ENCODE measurements at regions not wholly inside any gene's neighbourhood (a gene's known extent, or its start where the extent isn't known, plus 50 kb on each side); places are given as distances from the start of the nearest gene placed in this dataset.
A peak's percentile ranks its signal among the peaks of the same experiment; 100 is the strongest.
"Not testable (repeated sequence)": the region's sequence is repeated elsewhere in the genome, so short reads cannot be mapped to it uniquely, and the experiment has no call there.

DNA sequence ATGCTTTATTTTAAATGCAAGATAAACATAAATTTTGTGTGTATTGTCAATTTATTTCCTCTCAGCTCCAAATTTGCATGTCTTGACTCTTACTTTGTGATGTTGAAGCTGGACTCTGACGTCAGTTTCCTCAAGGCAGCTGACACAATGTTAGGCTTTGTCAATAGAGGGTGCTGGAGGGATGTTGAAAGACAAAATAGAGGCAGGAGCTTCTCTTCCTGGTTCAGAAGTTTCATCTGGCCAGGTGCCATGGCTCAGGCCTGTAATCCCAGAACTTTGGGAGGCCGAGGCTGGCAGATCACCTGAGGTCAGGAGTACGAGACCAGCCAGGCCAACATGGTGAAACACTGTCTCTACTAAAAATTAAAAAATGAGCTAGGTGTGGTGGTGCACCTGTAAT, 408.6 kb downstream of the GBE1 start:
- POLR2A ChIA-PET: no interaction called here
- Mint-ChIP-seq H3K9me3 (ENCODE audit: insufficient read depth) (no peaks in the 10 kb centered on the region), H3K36me3 (ENCODE audit: low read depth) (no peaks in the 10 kb centered on the region), H3K27me3 (ENCODE audit: low read depth) (no peaks in the 10 kb centered on the region), H3K27ac (no peak overlapping the region), H3K4me1 (ENCODE audit: low read depth) (no peaks in the 10 kb centered on the region), H3K4me3 (no peak overlapping the region)
- no peak for DNase-seq
- CTCF ChIA-PET: no interaction called here
- ATAC-seq: no peak

DNA sequence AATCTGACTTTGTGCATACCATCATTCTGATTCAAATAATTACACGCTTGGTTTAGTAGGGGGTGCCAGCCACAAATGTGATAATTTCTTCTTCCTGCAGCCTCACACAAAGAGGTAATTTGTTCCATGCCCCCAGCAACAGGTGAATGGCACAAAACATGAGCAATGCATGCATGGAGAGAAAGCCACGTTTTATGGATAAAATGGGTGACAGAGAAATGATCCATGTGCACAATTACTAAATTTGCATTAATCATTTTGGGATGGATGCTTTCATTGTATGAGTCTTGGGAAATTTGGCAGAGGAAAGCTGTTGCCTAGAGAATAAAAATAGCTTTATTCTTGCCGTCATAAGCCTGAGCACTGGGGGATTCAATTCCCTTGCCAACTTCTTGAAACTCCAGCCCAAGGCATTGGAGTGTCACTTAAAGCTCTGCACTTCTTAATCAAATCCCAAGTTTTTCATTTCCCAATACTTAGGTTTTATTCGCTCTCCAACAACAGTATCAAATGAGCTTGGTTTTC, 411.6 kb downstream of the GBE1 start:
- Mint-ChIP-seq H3K36me3 (ENCODE audit: low read depth) (no peaks in the 10 kb centered on the region), H3K27ac (no peak overlapping the region), H3K4me1 (ENCODE audit: low read depth) (no peaks in the 10 kb centered on the region), H3K27me3 (ENCODE audit: low read depth) (no peaks in the 10 kb centered on the region), H3K4me3 (no peak overlapping the region), H3K9me3 (ENCODE audit: insufficient read depth) (no peaks in the 10 kb centered on the region)
- DNase-seq (no peak), ATAC-seq (no peak)
- ChIA-PET POLR2A (no interaction called here), CTCF (no interaction called here)

DNA sequence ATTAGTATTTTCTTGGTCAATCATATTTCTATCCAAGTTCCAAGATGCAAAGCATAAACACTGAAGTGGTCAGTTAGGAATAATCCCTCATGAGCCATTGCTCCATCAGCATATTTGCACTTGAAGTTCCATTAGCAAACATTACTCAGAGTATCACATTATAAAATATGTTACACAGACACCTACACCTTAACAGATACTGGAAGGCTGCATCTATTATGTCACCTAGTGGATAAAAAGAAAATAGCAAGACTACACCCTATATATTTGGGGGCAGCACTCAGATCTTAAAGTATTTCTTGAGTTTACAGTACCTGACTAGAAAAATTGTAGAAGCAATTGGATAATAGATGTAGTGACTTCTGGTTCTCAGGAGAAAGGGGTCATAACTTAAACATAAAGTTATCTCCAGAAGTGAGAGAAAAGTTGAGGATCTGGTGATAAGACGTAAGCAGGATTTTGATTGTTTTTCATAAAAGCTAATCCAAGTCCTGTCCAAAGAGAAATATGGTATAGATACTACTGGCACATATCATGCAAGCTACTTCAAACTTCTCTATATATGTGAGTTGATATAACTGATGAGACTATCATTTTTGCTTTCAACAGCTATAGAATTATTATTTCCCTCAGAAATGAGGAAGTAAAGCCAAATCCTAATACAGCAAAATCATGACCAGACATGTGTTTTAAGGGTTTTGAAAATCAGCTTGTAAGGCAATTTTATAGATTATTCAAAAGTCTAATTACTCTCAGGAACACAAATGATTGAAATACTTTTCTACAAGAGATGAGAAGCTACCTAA, 422.2 kb downstream of the GBE1 start:
- ATAC-seq: no peak

DNA sequence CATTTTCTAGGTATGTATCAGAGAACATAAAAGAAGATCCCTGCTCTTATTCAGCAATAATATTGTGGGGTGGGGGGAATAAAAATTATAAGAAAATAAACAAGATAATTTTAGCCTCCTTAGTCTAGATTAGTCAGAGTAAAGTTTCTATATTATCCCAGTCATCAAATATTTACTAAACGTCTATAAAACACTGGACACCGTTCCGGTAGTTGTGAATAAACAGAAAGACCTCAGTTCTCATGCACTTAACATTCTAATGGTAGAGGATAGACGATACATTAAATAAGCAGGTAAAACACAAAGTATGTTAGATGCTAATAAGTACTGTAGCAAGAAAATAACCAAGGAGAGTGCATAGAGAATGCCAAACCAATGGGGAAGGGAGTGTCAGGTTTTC, 425.0 kb downstream of the GBE1 start:
- Mint-ChIP-seq H3K27ac (no peak overlapping the region), H3K9me3 (ENCODE audit: insufficient read depth) (no peaks in the 10 kb centered on the region)
- CTCF ChIA-PET: no interaction called here

More for the DNA sequence above, 422.2 kb downstream of the GBE1 start:
- CTCF ChIA-PET: interaction anchor here (1.6 kb wide), 1 partner anchor 37 kb away, joined by 6 read pairs; no protein-coding TSS in a partner anchor
- DNase-seq: no peak
- no peaks in the 10 kb centered on the region for H3K27me3 Mint-ChIP-seq (ENCODE audit: low read depth)
- POLR2A ChIA-PET: no interaction called here
- no peak overlapping the region for H3K4me3 Mint-ChIP-seq
- H3K4me1 Mint-ChIP-seq (ENCODE audit: low read depth): no peaks in the 10 kb centered on the region
- H3K36me3 Mint-ChIP-seq (ENCODE audit: low read depth): no peaks in the 10 kb centered on the region
- H3K27ac Mint-ChIP-seq: no peak overlapping the region
- no peaks in the 10 kb centered on the region for H3K9me3 Mint-ChIP-seq (ENCODE audit: insufficient read depth)

DNA sequence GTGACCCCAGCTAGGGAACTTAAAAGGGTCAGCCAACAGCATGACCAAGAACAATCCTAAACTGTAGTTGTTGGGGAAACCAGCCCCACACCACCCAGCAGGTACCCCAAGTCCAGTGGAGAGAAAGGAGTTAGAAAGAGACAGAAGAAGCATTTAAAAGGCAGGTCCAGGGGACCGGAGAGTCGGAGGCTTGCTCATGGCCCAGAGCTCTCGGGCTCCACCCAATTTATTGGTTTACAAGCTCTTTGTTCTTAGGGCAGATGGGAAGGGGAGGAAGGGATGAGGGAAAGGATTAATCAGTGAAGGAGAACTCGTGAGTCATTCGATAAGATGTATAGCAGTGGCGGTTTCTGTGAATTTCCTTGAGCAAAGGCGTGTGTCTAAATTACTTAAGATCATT, 431.6 kb downstream of the GBE1 start:
- H3K4me1 Mint-ChIP-seq (ENCODE audit: low read depth); CTCF ChIA-PET; H3K9me3 Mint-ChIP-seq (ENCODE audit: insufficient read depth); H3K27ac Mint-ChIP-seq; POLR2A ChIA-PET; H3K27me3 Mint-ChIP-seq (ENCODE audit: low read depth); H3K4me3 Mint-ChIP-seq; ATAC-seq; DNase-seq; H3K36me3 Mint-ChIP-seq (ENCODE audit: low read depth): not testable (repeated sequence)

More for the DNA sequence above, 425.0 kb downstream of the GBE1 start:
- Mint-ChIP-seq H3K4me1 (ENCODE audit: low read depth) (no peaks in the 10 kb centered on the region), H3K36me3 (ENCODE audit: low read depth) (no peaks in the 10 kb centered on the region), H3K27me3 (ENCODE audit: low read depth) (no peaks in the 10 kb centered on the region), H3K4me3 (no peak overlapping the region)
- no peak for DNase-seq
- POLR2A ChIA-PET: no interaction called here
- no peak for ATAC-seq

DNA sequence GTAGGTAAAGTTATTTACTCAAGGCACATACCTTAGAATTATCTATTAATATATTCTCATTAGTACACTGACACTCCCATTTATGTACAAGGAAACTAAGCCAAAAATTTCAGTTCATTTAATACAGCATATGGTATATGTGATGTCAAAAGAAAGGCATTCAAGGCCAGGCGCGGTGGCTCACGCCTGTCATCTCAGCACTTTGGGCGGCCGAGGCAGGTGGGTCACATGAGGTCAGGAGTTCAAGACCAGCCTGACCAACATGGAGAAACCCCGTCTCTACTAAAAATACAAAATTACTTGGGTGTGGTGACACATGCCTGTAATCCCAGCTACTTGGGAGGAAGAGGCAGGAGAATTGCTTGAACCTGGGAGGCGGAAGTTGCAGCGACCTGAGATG, 435.2 kb downstream of the GBE1 start:
- Mint-ChIP-seq H3K27ac (no peak overlapping the region), H3K4me3 (no peak overlapping the region), H3K27me3 (ENCODE audit: low read depth) (no peaks in the 10 kb centered on the region), H3K4me1 (ENCODE audit: low read depth) (no peaks in the 10 kb centered on the region), H3K9me3 (ENCODE audit: insufficient read depth) (no peaks in the 10 kb centered on the region), H3K36me3 (ENCODE audit: low read depth) (no peaks in the 10 kb centered on the region)
- DNase-seq (no peak), ATAC-seq (no peak)
- ChIA-PET POLR2A (no interaction called here), CTCF (no interaction called here)

DNA sequence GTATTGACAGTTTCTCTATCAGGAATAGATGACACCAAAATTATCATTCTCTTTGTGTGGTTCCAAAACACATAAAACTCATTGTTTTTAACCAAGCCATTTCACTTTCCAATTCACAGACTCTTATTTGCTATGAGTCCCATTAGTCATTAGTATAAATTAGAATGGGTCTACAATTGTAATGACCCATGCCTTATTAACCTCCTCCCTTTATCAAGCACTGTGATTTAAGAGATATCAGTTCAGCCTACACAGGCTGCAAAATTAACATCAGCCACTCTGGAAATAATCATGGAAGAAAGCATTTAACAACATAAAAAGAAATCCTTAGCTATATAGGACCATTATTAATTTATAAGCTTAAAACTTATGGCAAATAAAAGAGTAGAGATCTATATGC, 440.6 kb downstream of the GBE1 start:
- Mint-ChIP-seq H3K36me3 (ENCODE audit: low read depth) (no peaks in the 10 kb centered on the region), H3K27me3 (ENCODE audit: low read depth) (no peaks in the 10 kb centered on the region), H3K4me1 (ENCODE audit: low read depth) (no peaks in the 10 kb centered on the region), H3K27ac (no peak overlapping the region), H3K4me3 (no peak overlapping the region), H3K9me3 (ENCODE audit: insufficient read depth) (no peaks in the 10 kb centered on the region)
- POLR2A ChIA-PET: no interaction called here
- no peak for DNase-seq
- ATAC-seq: no peak
- CTCF ChIA-PET: no interaction called here

DNA sequence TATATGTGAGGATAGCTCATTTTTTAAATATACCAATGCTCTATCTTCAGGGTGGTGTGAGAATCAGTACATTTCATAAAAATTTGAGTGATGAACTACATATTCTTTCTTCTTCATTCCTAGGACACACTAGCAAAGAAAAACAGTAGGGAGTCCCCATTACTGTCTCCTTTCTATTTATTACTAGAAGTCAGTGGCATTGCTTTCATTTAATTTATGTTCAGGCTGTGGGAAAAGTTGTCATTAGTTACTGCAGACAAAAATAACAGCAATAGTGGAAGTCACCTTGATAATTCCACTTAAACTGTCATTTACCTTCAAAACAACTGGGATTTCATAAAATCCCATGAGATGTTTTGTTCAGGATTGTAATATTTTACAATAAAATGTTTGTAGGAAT, 446.4 kb downstream of the GBE1 start:
- ATAC-seq (no peak), DNase-seq (no peak)
- Mint-ChIP-seq H3K36me3 (ENCODE audit: low read depth) (no peaks in the 10 kb centered on the region), H3K27me3 (ENCODE audit: low read depth) (no peaks in the 10 kb centered on the region), H3K27ac (no peak overlapping the region), H3K4me3 (no peak overlapping the region), H3K4me1 (ENCODE audit: low read depth) (no peaks in the 10 kb centered on the region), H3K9me3 (ENCODE audit: insufficient read depth) (peaks cover 3% of the 10 kb centered on the region)
- ChIA-PET POLR2A (no interaction called here), CTCF (no interaction called here)

DNA sequence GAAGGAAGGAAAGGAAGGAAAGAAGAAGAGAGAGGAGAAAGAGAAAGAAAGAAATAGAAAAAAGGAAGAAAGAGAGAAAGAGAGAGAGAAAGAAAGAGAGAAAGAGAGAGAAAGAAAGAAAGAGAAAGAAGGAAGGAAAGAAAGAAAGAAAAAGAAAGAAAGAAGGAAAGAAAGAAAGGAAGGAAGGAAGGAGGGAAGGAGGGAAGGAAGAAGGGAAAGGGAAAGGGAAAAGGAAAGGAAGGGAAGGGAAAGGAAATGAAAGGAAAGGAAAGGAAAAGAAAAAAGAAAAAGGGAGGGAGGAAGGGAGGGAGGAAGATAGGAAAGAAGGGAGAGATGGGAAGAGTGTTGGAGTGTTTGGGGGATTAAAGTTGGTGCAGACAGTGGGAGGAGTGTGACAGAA, 450.1 kb downstream of the GBE1 start:
- DNase-seq (no peak), ATAC-seq (no peak)
- POLR2A ChIA-PET: no interaction called here
- Mint-ChIP-seq H3K27ac (no peak overlapping the region), H3K27me3 (ENCODE audit: low read depth) (no peaks in the 10 kb centered on the region), H3K4me1 (ENCODE audit: low read depth) (no peaks in the 10 kb centered on the region), H3K36me3 (ENCODE audit: low read depth) (no peaks in the 10 kb centered on the region), H3K9me3 (ENCODE audit: insufficient read depth) (peaks cover 3% of the 10 kb centered on the region), H3K4me3 (no peak overlapping the region)
- CTCF ChIA-PET: no interaction called here

DNA sequence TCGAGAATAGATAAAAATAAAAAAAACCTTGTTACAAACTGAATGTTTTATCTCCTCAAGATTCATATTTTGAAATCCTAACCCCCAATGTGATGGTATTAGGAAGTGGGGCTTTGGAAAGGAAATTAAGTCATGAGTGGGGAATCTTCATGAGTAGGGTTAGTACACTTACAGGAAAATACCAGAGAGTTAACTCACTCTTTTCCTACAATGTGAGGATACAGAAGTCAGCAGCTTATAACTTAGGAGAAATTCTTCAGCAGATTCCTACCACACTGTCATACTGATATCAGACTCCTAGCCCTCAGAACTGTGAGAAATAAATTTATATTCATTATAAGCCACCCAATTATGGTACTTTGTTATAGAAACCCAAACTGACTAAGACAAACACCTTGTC, 453.1 kb downstream of the GBE1 start:
- Mint-ChIP-seq H3K27ac (no peak overlapping the region), H3K9me3 (ENCODE audit: insufficient read depth) (no peaks in the 10 kb centered on the region), H3K27me3 (ENCODE audit: low read depth) (no peaks in the 10 kb centered on the region), H3K4me3 (no peak overlapping the region), H3K36me3 (ENCODE audit: low read depth) (no peaks in the 10 kb centered on the region), H3K4me1 (ENCODE audit: low read depth) (no peaks in the 10 kb centered on the region)
- ATAC-seq (no peak), DNase-seq (no peak)
- ChIA-PET POLR2A (no interaction called here), CTCF (no interaction called here)

DNA sequence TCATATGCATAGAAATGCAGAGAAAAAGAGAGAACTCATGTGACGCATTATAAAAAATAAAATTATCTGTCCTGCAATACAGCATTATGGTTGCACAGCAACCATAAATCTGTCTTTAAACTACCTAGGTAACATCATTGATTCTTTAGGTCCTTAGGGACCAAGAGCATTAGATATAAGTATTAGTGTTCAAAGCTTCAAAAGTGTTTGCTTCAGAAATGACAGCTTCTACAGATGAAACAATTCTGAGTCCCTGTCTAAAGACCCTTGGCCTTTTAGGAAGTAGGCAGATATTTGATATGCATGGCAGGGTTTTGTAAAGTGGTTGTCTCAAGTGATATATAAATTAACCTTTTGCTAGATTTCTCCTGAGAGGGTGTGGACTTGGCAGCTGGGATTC, 454.2 kb downstream of the GBE1 start:
- no peak for ATAC-seq

DNA sequence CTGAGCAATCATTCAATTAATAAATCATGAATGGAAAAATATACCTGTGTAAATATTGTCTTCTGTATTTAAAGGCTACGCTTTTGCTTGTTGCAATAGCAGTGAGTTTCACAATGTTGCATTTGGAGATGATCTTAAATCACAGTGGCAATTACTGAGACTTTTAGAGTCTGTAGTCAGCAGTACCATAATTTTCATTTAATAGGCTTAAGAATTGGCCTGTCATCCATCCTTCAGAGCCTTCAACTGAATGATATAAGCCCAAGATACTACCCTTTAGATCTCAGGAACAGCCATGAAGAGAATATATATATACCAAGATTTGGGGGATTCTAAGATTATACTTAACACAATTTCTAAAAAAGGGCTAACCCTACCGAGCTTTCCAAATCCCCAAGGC, 458.1 kb downstream of the GBE1 start:
- CTCF ChIA-PET: interaction anchor here (0.7 to 1.4 kb wide), 2 partner anchors 36 to 298 kb away, joined by 3 to 6 read pairs; no protein-coding TSS in a partner anchor
- no peak overlapping the region for H3K27ac Mint-ChIP-seq
- POLR2A ChIA-PET: no interaction called here
- DNase-seq (no peak), ATAC-seq (no peak)
- no peaks in the 10 kb centered on the region for H3K4me1 Mint-ChIP-seq (ENCODE audit: low read depth)
- no peak overlapping the region for H3K4me3 Mint-ChIP-seq
- H3K9me3 Mint-ChIP-seq (ENCODE audit: insufficient read depth): no peaks in the 10 kb centered on the region
- H3K27me3 Mint-ChIP-seq (ENCODE audit: low read depth): no peaks in the 10 kb centered on the region
- H3K36me3 Mint-ChIP-seq (ENCODE audit: low read depth): no peaks in the 10 kb centered on the region

More for the DNA sequence above, 454.2 kb downstream of the GBE1 start:
- H3K36me3 Mint-ChIP-seq (ENCODE audit: low read depth): no peaks in the 10 kb centered on the region
- no peaks in the 10 kb centered on the region for H3K4me1 Mint-ChIP-seq (ENCODE audit: low read depth)
- POLR2A ChIA-PET: no interaction called here
- H3K27ac Mint-ChIP-seq: no peak overlapping the region
- CTCF ChIA-PET: no interaction called here
- no peaks in the 10 kb centered on the region for H3K9me3 Mint-ChIP-seq (ENCODE audit: insufficient read depth)
- H3K4me3 Mint-ChIP-seq: no peak overlapping the region
- H3K27me3 Mint-ChIP-seq (ENCODE audit: low read depth): no peaks in the 10 kb centered on the region
- no peak for DNase-seq

DNA sequence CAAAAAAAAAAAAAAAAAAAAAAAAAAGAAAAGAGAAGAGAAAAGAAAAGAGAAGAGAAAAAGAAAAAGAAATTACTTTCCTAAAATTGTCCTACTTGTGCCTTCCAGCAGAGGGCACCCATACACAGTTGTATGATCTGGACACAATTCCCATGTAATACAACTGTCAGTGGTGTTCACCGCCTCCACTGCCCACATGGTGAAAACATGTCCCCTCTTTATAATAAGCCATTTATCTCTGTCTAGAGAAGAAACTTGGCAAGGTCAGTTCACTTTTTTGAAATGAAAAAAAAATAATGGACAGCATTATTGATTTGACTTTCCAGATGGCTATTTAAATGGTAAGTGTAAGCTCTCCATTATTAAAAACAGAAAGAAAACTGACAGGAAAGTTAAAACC, 459.4 kb downstream of the GBE1 start:
- DNase-seq (peak; percentile 24), ATAC-seq (no peak)
- Mint-ChIP-seq H3K27ac (no peak overlapping the region), H3K36me3 (ENCODE audit: low read depth) (no peaks in the 10 kb centered on the region), H3K27me3 (ENCODE audit: low read depth) (no peaks in the 10 kb centered on the region), H3K4me3 (no peak overlapping the region), H3K9me3 (ENCODE audit: insufficient read depth) (no peaks in the 10 kb centered on the region), H3K4me1 (ENCODE audit: low read depth) (no peaks in the 10 kb centered on the region)
- CTCF ChIA-PET: interaction anchor here (1.1 to 1.4 kb wide), 2 partner anchors 35 to 38 kb away, joined by 3 to 6 read pairs; no protein-coding TSS in a partner anchor
- POLR2A ChIA-PET: no interaction called here
